ENCODE measurements at regions not wholly inside any gene's neighbourhood (a gene's known extent, or its start where the extent isn't known, plus 50 kb on each side); places are given as distances from the start of the nearest gene placed in this dataset.
"Not testable (repeated sequence)": the region's sequence is repeated elsewhere in the genome, so short reads cannot be mapped to it uniquely, and the experiment has no call there.

GRCh38 chr6:137798261-137798660 is 68.8 kb upstream of the TNFAIP3 start:
- peaks cover 63% of the 10 kb centered on the region for H3K4me1 Mint-ChIP-seq
- H3K4me3 Mint-ChIP-seq: no peak overlapping the region
- peaks cover under 1% of the 10 kb centered on the region for H3K9me3 Mint-ChIP-seq
- no peak for DNase-seq
- H3K27me3 Mint-ChIP-seq: no peaks in the 10 kb centered on the region
- no peak overlapping the region for H3K27ac Mint-ChIP-seq
- H3K36me3 Mint-ChIP-seq: no peaks in the 10 kb centered on the region
- CTCF ChIA-PET: interaction anchor here (0.7 to 15.2 kb wide), 21 partner anchors 9 to 207 kb away, joined by 3 to 201 read pairs (median 8); partner anchors contain the start of gene TNFAIP3

- Mint-ChIP-seq H3K27me3 (no peaks in the 10 kb centered on the region), H3K4me3 (no peak overlapping the region), H3K9me3 (peaks cover 4% of the 10 kb centered on the region), H3K4me1 (peaks cover 60% of the 10 kb centered on the region), H3K27ac (peak overlapping the region; percentile 79), H3K36me3 (no peaks in the 10 kb centered on the region)
- CTCF ChIA-PET: interaction anchor here (0.7 to 15.2 kb wide), 32 partner anchors 10 to 206 kb away, joined by 3 to 201 read pairs (median 6); partner anchors contain the start of gene TNFAIP3
- DNase-seq: peak; percentile 34
These were observed 68.2 kb upstream of the TNFAIP3 start for GRCh38 chr6:137798846-137799245.

GRCh38 chr6:137799950-137800568 is 67.0 kb upstream of the TNFAIP3 start:
- H3K4me3 Mint-ChIP-seq: no peak overlapping the region

GRCh38 chr6:137800762-137801161 is 66.3 kb upstream of the TNFAIP3 start:
- Mint-ChIP-seq H3K27ac (no peak overlapping the region), H3K4me1 (peaks cover 48% of the 10 kb centered on the region), H3K4me3 (no peak overlapping the region), H3K27me3 (no peaks in the 10 kb centered on the region), H3K36me3 (no peaks in the 10 kb centered on the region), H3K9me3 (peaks cover 4% of the 10 kb centered on the region)
- CTCF ChIA-PET: interaction anchor here (0.9 to 15.2 kb wide), 10 partner anchors 8 to 98 kb away, joined by 3 to 201 read pairs (median 8); partner anchors contain the start of gene TNFAIP3
- no peak for DNase-seq

More at GRCh38 chr6:137799950-137800568, 67.0 kb upstream of the TNFAIP3 start:
- peaks cover 4% of the 10 kb centered on the region for H3K9me3 Mint-ChIP-seq
- H3K36me3 Mint-ChIP-seq: no peaks in the 10 kb centered on the region
- no peak overlapping the region for H3K27ac Mint-ChIP-seq
- H3K27me3 Mint-ChIP-seq: no peaks in the 10 kb centered on the region
- H3K4me1 Mint-ChIP-seq: peaks cover 55% of the 10 kb centered on the region
- CTCF ChIA-PET: interaction anchor here (0.9 to 15.2 kb wide), 32 partner anchors 10 to 205 kb away, joined by 3 to 201 read pairs (median 6); partner anchors contain the start of gene TNFAIP3
- DNase-seq: peak; percentile 64

GRCh38 chr6:137801352-137802114 is 65.5 kb upstream of the TNFAIP3 start:
- H3K27ac Mint-ChIP-seq: no peak overlapping the region
- DNase-seq: no peak

GRCh38 chr6:137802408-137803182 is 64.5 kb upstream of the TNFAIP3 start:
- no peak for DNase-seq
- Mint-ChIP-seq H3K27ac (no peak overlapping the region), H3K27me3 (no peaks in the 10 kb centered on the region), H3K36me3 (peaks cover 5% of the 10 kb centered on the region), H3K4me3 (no peak overlapping the region), H3K4me1 (peaks cover 42% of the 10 kb centered on the region), H3K9me3 (peaks cover 9% of the 10 kb centered on the region)
- CTCF ChIA-PET: interaction anchor here (0.7 to 15.2 kb wide), 6 partner anchors 8 to 137 kb away, joined by 3 to 201 read pairs (median 6); partner anchors contain the start of gene TNFAIP3

More at GRCh38 chr6:137801352-137802114, 65.5 kb upstream of the TNFAIP3 start:
- H3K4me1 Mint-ChIP-seq: peaks cover 46% of the 10 kb centered on the region
- peaks cover 4% of the 10 kb centered on the region for H3K9me3 Mint-ChIP-seq
- CTCF ChIA-PET: interaction anchor here (0.9 to 15.2 kb wide), 6 partner anchors 9 to 93 kb away, joined by 3 to 201 read pairs (median 18); partner anchors contain the start of gene TNFAIP3
- no peak overlapping the region for H3K4me3 Mint-ChIP-seq
- H3K27me3 Mint-ChIP-seq: no peaks in the 10 kb centered on the region
- H3K36me3 Mint-ChIP-seq: no peaks in the 10 kb centered on the region

GRCh38 chr6:137804637-137805036 is 62.4 kb upstream of the TNFAIP3 start:
- H3K36me3 Mint-ChIP-seq: peaks cover 5% of the 10 kb centered on the region
- H3K4me3 Mint-ChIP-seq: no peak overlapping the region
- H3K27ac Mint-ChIP-seq: no peak overlapping the region
- peaks cover 9% of the 10 kb centered on the region for H3K9me3 Mint-ChIP-seq
- H3K27me3 Mint-ChIP-seq: no peaks in the 10 kb centered on the region
- DNase-seq: no peak
- CTCF ChIA-PET: interaction anchor here (1.0 to 2.9 kb wide), 3 partner anchors 13 to 65 kb away, joined by 3 to 13 read pairs (median 5); partner anchors contain the start of gene TNFAIP3
- H3K4me1 Mint-ChIP-seq: peaks cover 24% of the 10 kb centered on the region

GRCh38 chr6:137805622-137806021 is 61.4 kb upstream of the TNFAIP3 start:
- Mint-ChIP-seq H3K9me3 (peaks cover 9% of the 10 kb centered on the region), H3K27ac (no peak overlapping the region)
- CTCF ChIA-PET: interaction anchor here (2.9 kb wide), 1 partner anchor 62 kb away, joined by 13 read pairs; the partner anchor contains the start of gene TNFAIP3

GRCh38 chr6:137806914-137807682 is 60.0 kb upstream of the TNFAIP3 start:
- Mint-ChIP-seq H3K27me3 (no peaks in the 10 kb centered on the region), H3K4me1 (peaks cover 32% of the 10 kb centered on the region), H3K4me3 (no peak overlapping the region), H3K27ac (no peak overlapping the region), H3K36me3 (peaks cover 5% of the 10 kb centered on the region), H3K9me3 (peaks cover 9% of the 10 kb centered on the region)
- no peak for DNase-seq
- CTCF ChIA-PET: no interaction called here

More at GRCh38 chr6:137805622-137806021, 61.4 kb upstream of the TNFAIP3 start:
- H3K4me1 Mint-ChIP-seq: peaks cover 22% of the 10 kb centered on the region
- no peaks in the 10 kb centered on the region for H3K27me3 Mint-ChIP-seq
- peaks cover 5% of the 10 kb centered on the region for H3K36me3 Mint-ChIP-seq
- DNase-seq: no peak
- H3K4me3 Mint-ChIP-seq: no peak overlapping the region

GRCh38 chr6:137808191-137808590 is 58.9 kb upstream of the TNFAIP3 start:
- H3K9me3 Mint-ChIP-seq: peaks cover 9% of the 10 kb centered on the region
- no peak overlapping the region for H3K27ac Mint-ChIP-seq
- no peak overlapping the region for H3K4me3 Mint-ChIP-seq
- CTCF ChIA-PET: interaction anchor here (1.5 to 4.3 kb wide), 2 partner anchors 9 to 63 kb away, joined by 3 to 21 read pairs; no protein-coding TSS in a partner anchor
- H3K36me3 Mint-ChIP-seq: peaks cover 5% of the 10 kb centered on the region
- DNase-seq: no peak
- H3K27me3 Mint-ChIP-seq: no peaks in the 10 kb centered on the region
- peaks cover 36% of the 10 kb centered on the region for H3K4me1 Mint-ChIP-seq

GRCh38 chr6:137808836-137809315 is 58.2 kb upstream of the TNFAIP3 start:
- H3K4me3 Mint-ChIP-seq: no peak overlapping the region
- peaks cover 5% of the 10 kb centered on the region for H3K36me3 Mint-ChIP-seq
- no peak for DNase-seq
- CTCF ChIA-PET: interaction anchor here (1.5 to 4.3 kb wide), 2 partner anchors 10 to 62 kb away, joined by 3 to 21 read pairs; no protein-coding TSS in a partner anchor
- peaks cover 5% of the 10 kb centered on the region for H3K9me3 Mint-ChIP-seq
- H3K4me1 Mint-ChIP-seq: peaks cover 36% of the 10 kb centered on the region
- no peak overlapping the region for H3K27ac Mint-ChIP-seq
- H3K27me3 Mint-ChIP-seq: no peaks in the 10 kb centered on the region

- not testable (repeated sequence) for H3K27me3 Mint-ChIP-seq, H3K9me3 Mint-ChIP-seq, H3K27ac Mint-ChIP-seq, DNase-seq, H3K36me3 Mint-ChIP-seq, H3K4me3 Mint-ChIP-seq
- CTCF ChIA-PET: interaction anchor here (1.6 to 4.3 kb wide), 5 partner anchors 9 to 130 kb away, joined by 5 to 21 read pairs (median 11); partner anchors contain the start of gene TNFAIP3
- peaks cover 31% of the 10 kb centered on the region for H3K4me1 Mint-ChIP-seq
These were observed 57.0 kb upstream of the TNFAIP3 start for GRCh38 chr6:137809895-137810553.
